ENCODE measurements at regions not wholly inside any gene's neighbourhood (a gene's known extent, or its start where the extent isn't known, plus 50 kb on each side); places are given as distances from the start of the nearest gene placed in this dataset.

DNA sequence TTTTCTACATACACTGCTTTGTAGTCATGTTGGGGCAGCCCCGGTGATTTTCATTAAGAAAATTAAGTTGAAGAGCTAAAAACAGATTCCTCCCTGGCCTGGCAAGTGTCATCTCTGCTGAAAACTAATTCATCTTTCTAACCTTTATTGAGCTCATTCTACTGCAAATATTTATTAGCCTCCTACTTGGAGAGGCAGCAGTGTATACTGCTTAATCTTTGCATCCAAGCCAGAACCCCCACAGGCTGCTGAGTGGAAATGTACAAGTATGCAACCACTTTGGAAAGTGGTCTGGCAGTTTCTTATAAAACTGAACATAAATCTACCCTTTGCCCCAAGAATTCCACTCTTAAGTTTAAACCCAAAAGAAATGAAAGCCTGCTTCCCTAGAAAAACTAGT is 223.4 kb downstream of the DRD1 start:
- Histone ChIP-seq H3K36me3 (no peaks in the 10 kb centered on the region), H3K4me3 (ENCODE audit: low read depth, low read length) (no peak overlapping the region), H3K9me3 (ENCODE audit: severe bottlenecking) (no peaks in the 10 kb centered on the region), H3K27me3 (ENCODE audit: insufficient read depth, low read depth, severe bottlenecking) (peaks cover 68% of the 10 kb centered on the region), H3K27ac (no peak overlapping the region)
- DNase-seq: no peak
- no peak for TF ChIP-seq CTCF (IDR thresholded peaks at IDR 0.05; ENCODE audit: low read depth, low read length)

- DNase-seq: no peak
- no peaks in the 10 kb centered on the region for H3K9me3 ChIP-seq (ENCODE audit: severe bottlenecking)
- no peak overlapping the region for H3K4me3 ChIP-seq (ENCODE audit: low read depth, low read length)
- no peak overlapping the region for H3K27ac ChIP-seq
- TF ChIP-seq CTCF (IDR thresholded peaks at IDR 0.05; ENCODE audit: low read depth, low read length): no peak
- peaks cover 74% of the 10 kb centered on the region for H3K27me3 ChIP-seq (ENCODE audit: insufficient read depth, low read depth, severe bottlenecking)
- H3K36me3 ChIP-seq: no peaks in the 10 kb centered on the region
Observed at GRCh38 chr5:175219366-175219765, 224.6 kb downstream of the DRD1 start.

GRCh38 chr5:175216991-175217390 is 227.0 kb downstream of the DRD1 start:
- no peaks in the 10 kb centered on the region for H3K36me3 ChIP-seq
- no peak for DNase-seq
- H3K27ac ChIP-seq: no peak overlapping the region
- H3K4me3 ChIP-seq (ENCODE audit: low read depth, low read length): no peak overlapping the region
- no peaks in the 10 kb centered on the region for H3K9me3 ChIP-seq (ENCODE audit: severe bottlenecking)
- no peak for TF ChIP-seq CTCF (IDR thresholded peaks at IDR 0.05; ENCODE audit: low read depth, low read length)
- H3K27me3 ChIP-seq (ENCODE audit: insufficient read depth, low read depth, severe bottlenecking): peaks cover 83% of the 10 kb centered on the region

DNA sequence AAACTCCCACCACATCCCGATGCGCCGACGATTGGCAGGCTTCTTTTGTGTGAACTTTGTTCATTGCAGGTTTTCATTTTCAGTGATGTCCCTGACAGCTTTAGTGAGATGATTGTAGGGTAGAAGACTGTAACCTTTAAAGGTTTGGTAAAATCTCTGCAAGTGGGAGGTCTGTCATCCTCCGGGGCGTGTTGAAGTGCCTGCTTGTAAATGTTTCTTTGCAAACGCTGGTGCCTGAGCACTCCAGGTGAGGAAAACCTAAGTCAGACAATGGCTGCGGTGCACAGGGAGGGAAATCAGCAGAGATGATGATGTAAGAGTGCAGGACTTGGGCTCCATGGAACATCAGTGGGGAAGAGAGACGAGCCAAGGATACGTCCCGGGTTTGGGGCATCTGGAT is 228.1 kb downstream of the DRD1 start:
- Histone ChIP-seq H3K36me3 (no peaks in the 10 kb centered on the region), H3K9me3 (ENCODE audit: severe bottlenecking) (no peaks in the 10 kb centered on the region), H3K4me3 (ENCODE audit: low read depth, low read length) (no peak overlapping the region), H3K27me3 (ENCODE audit: insufficient read depth, low read depth, severe bottlenecking) (peaks cover 79% of the 10 kb centered on the region), H3K27ac (no peak overlapping the region)
- DNase-seq: no peak
- no peak for TF ChIP-seq CTCF (IDR thresholded peaks at IDR 0.05; ENCODE audit: low read depth, low read length)

GRCh38 chr5:175214152-175214551 is 229.8 kb downstream of the DRD1 start:
- Histone ChIP-seq H3K9me3 (ENCODE audit: severe bottlenecking) (no peaks in the 10 kb centered on the region), H3K27me3 (ENCODE audit: insufficient read depth, low read depth, severe bottlenecking) (peaks cover 79% of the 10 kb centered on the region), H3K27ac (no peak overlapping the region), H3K36me3 (no peaks in the 10 kb centered on the region), H3K4me3 (ENCODE audit: low read depth, low read length) (no peak overlapping the region)
- no peak for TF ChIP-seq CTCF (IDR thresholded peaks at IDR 0.05; ENCODE audit: low read depth, low read length)
- DNase-seq: no peak

- DNase-seq: no peak
- no peak overlapping the region for H3K4me3 ChIP-seq (ENCODE audit: low read depth, low read length)
- H3K9me3 ChIP-seq (ENCODE audit: severe bottlenecking): no peaks in the 10 kb centered on the region
- TF ChIP-seq CTCF (IDR thresholded peaks at IDR 0.05; ENCODE audit: low read depth, low read length): no peak
- peaks cover 89% of the 10 kb centered on the region for H3K27me3 ChIP-seq (ENCODE audit: insufficient read depth, low read depth, severe bottlenecking)
- no peaks in the 10 kb centered on the region for H3K36me3 ChIP-seq
- H3K27ac ChIP-seq: no peak overlapping the region
Observed at GRCh38 chr5:175211956-175212756, 231.8 kb downstream of the DRD1 start.
